Activated CD4-positive, alpha-beta T cell treated with anti-CD3 and anti-CD28 coated beads for 48 hours (primary cell): ENCODE measurements at regions not wholly inside any gene's neighbourhood (a gene's known extent, or its start where the extent isn't known, plus 50 kb on each side); places are given as distances from the start of the nearest gene placed in this dataset.

ENCODE experiments used
- DNase-seq: peaks from one replicate; pipeline ENCODE4 v3.0.0-alpha.2; 2020

- DNase-seq = no peak
Observed at GRCh38 chr20:11714886-11715285, 202.8 kb upstream of the BTBD3 start.

DNA sequence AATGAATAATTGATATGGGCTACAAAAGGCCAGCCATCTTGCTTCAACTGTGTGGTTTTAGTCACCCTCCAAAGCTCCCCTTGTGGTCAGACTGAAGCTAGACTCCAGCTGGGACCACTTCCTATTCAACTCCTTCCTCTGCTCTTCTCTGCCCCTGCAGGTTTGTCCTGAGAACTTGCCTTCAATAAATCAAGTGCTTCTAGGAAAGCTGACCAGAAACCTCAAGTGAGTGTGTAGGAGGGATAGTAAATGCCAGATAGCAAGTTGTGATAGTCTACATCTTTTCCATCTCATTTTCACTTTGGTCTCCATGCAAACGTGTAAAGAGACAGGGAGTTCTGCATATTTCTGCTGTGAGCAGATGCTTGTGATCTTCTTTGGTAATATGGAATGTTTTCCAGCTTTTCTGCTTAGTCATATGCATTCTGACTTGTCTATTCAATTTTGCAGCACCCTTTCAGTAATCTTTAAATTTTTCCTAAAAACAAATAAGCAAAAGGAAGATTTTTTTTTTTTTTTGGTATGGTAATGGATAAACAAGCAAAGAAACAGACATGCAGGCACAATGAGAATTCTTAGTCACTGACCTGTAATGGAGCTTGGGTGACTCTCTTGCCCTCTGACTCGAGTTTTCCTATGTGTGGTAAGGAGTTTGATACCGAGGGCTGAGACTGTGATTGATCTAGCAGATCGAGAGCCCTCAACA, 201.3 kb upstream of the BTBD3 start:
- DNase-seq = no peak

GRCh38 chr20:11716945-11717248, 200.8 kb upstream of the BTBD3 start:
- no peak for DNase-seq

DNA sequence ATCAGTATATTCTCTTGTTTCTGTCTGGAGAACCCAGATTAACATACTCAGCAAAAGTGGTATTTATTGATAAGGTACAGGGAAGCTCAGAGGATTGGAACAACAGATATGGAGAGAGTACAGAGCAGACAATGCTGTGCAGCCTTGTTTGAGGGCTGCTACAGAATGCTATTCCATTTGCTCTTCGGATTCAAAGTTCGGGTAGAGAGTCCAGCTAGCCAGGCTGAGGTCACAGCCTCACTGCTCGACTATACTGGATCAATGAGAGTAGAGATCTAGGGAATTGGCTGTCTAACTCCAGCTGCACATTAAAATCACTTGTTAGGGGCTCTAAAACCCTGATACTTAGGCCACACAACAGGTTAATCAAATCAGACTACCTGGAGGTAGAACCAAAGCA, 200.1 kb upstream of the BTBD3 start:
- no peak for DNase-seq

GRCh38 chr20:11718474-11719094, 199.1 kb upstream of the BTBD3 start:
- no peak for DNase-seq

DNA sequence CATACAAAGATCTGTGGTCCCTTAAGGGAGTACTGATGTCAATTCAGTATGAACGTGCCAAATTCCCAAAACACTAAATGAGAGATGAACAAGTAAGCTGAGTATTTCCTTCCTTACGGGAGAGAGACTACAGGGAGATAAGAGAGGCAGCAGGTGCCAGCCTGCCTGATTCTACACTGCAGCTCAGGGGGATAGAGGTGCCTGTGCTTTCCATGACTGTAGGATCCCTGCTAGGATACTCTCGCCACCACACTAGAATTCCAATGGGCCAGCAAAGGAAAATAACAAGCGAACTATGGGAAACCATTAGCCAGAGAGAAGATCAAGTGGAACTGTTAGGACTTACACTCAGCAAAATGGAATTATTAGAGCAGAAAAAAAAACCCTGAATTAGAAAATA, 198.5 kb upstream of the BTBD3 start:
- DNase-seq = no peak

DNA sequence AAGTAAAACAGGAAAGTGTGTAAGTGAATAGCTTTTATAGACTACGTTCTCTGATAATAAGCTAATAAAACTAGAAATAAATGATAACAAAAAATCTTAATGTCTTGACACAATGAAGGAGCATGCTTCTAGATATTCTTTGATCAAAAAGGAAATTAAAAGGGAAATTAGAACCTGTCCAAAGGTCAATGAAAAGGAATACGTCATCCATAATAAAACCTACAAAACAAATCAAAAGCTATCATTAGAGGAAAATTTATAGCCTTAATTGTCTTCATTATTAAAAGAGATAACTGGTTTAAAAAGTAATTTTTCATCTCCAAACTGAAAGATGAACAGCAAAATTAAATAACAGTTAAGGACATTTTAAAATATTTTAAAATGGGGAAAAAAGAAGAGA, 196.3 kb upstream of the BTBD3 start:
- no peak for DNase-seq

DNA sequence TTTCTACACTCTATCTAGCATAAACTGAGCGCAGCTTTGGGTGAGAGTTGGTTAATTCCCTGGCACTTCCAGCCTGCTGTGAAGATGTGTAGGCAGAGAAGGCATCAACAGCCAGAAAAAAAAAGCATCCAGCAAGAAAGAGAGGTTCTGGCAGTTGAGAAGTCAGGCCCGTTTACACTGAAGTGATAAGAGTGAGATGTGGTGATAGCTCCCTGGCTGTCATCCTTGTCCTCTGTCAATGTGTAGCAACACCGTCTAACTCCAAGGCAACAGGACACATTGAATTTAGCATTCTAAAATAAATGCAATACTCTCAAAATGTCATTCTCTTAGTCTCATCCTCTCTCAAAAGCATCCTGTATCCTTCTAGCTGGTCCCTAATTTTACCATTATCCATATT, 193.6 kb upstream of the BTBD3 start:
- DNase-seq = no peak

DNA sequence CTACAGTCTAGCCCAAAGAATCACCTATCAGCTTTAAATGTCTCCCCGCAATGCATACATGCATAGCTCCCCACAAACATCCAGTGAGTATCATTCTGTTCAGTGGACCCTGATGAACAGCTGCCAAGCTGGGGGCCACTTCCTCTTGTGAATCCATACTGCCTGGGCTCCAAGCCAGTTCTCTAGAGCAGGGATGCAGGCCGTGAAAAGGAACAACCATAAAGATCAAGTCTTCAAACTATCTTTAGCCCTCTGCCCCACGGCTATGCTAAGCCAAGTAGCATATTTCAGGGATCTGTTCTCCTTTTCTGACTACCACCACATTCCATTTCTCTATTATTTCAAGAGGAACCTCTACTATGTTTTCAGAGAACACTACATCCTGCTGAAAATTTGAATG, 191.7 kb upstream of the BTBD3 start:
- DNase-seq = no peak

GRCh38 chr20:11727708-11728107, 190.0 kb upstream of the BTBD3 start:
- no peak for DNase-seq

GRCh38 chr20:11728937-11729336, 188.8 kb upstream of the BTBD3 start:
- no peak for DNase-seq

GRCh38 chr20:11729806-11730205, 187.9 kb upstream of the BTBD3 start:
- no peak for DNase-seq

GRCh38 chr20:11734431-11734830, 183.3 kb upstream of the BTBD3 start:
- no peak for DNase-seq

GRCh38 chr20:11738852-11739251, 178.8 kb upstream of the BTBD3 start:
- DNase-seq = no peak

DNA sequence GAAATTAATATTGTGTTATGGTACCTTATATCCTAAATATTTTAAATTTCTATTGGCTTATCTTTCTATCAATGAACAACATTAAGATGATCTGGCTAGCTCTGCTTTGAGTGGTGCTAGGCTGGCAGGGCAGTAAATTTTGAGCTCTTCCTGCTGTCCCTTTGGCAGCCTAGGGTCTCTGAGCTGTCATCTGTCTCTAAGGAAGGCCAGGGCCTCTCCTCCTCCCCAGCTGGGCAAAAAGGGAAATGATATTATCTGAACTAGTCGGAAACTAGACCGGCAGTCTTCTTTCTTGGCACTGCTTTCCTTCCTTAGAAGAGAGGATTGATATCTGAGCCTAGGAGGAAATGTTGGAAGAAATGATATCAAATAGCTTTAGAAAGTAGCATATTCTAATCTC, 176.7 kb upstream of the BTBD3 start:
- no peak for DNase-seq

DNA sequence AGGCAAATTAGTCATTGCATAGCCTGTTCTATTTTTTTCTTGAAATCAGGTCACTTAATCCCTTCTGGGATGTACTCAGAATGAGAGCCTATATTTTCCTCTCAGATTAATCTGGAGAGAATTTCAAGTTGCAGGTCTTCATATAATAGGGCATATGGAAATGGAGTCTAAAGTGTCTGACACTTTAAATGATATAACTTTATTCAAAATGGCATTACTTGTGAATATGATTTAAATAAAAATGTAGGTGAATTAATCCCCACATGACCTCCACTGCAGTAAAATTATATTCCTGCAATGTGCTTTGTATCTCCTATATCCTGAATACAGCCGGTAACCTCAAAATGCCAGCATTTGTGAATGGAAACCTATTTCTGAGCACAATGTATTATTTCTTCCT, 172.5 kb upstream of the BTBD3 start:
- no peak for DNase-seq

DNA sequence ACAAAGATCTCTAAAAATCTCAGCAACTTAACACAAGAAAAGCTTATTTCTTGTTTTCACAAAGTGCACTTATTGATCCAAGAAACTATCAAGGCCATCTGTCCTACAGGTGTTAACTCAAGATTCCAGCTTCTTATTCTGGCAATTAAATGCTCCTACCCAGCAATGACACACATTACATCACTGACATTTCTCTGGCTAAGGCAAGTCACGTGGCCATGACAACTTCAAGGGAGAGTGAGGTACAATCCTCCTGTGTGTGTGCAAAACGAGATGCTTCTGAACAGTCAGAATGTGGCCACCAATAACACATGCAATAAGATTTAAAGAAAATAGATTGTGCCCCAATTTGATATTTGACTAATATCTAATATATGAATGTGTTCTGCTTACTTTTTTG, 169.3 kb upstream of the BTBD3 start:
- DNase-seq = no peak

DNA sequence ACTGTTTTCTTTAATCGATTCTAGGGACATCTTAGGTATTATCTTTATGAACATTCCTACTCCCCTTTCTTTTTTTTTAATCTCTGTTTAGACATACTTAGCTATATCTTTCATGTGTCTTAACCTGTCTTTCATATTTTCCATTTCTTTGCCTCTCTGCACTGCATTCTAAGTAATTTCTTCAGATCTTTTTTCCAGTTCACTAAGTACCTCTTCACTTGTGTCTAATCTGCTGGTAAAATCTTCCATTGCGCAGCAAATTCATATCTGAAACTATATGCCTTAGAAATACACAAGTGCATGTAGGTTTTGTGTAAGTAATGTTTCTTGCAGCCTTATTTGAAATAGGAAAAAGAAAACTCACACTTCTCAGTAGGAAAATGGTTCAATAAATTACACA, 165.4 kb upstream of the BTBD3 start:
- DNase-seq = no peak

- no peak for DNase-seq
Observed at GRCh38 chr20:11753155-11753554, 164.5 kb upstream of the BTBD3 start.

- no peak for DNase-seq
Observed at GRCh38 chr20:11754451-11754850, 163.2 kb upstream of the BTBD3 start.

- no peak for DNase-seq
Observed at GRCh38 chr20:11755071-11755841, 162.4 kb upstream of the BTBD3 start.

DNA sequence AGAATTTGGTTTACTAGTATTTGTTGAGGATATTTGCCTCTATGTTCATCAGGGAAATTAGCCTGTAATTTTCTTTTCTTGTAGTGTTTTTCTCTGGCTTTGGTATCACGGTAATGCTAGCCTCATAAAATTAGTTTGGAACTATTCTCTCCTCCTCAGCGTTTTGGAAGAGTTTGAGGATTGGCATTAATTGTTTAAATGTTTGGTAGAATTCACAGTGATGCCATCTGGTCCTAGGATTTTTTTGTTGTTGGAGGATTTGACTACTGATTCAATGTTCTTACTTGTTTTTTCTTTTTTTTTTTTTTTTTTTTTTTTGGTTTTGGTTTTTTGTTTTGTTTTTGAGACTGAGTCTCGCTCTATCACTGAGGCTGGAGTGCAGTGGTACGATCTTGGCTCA, 156.2 kb upstream of the BTBD3 start:
- no peak for DNase-seq

DNA sequence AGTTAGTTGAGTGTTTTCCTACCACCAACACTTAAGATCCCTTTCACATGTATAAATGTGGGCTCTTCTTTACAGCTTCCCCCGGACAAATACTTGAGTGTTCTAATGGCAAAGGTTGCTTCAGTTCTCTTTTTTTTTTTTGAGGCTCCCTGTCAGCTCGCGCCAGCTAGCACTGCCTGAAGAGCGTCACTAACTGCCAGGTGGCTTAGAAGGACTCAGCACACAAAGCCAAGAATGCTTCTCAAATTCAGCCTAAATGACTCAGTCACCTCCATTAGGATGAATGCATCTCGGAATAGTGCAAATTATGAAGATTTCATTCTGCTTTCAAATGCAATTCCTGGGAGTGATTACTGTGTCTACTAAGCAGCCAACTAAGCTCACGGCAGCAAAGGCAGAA, 150.7 kb upstream of the BTBD3 start:
- DNase-seq = no peak

DNA sequence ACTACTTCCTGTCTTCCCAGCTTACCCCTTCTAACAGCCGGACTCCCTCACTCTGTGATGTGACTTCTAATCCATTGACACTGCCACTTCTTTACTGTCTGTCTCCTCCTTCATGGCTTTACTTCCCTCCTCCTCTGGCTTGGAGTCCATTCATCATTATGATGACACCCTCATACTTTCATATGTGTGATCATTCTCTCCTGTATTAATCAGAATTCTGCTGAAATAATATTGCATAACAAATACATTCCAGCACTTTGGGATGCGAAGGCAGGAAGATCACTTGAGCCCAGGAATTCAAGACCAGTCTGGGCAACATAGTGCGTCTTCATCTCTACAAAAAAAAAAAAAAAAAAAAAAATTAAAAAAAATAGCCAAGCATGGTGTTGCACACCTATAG, 147.9 kb upstream of the BTBD3 start:
- DNase-seq = no peak
